ENCODE measurements at regions not wholly inside any gene's neighbourhood (a gene's known extent, or its start where the extent isn't known, plus 50 kb on each side); places are given as distances from the start of the nearest gene placed in this dataset.
"Not testable (repeated sequence)": the region's sequence is repeated elsewhere in the genome, so short reads cannot be mapped to it uniquely, and the experiment has no call there.

GRCh38 chr20:30288346-30288745, 969.1 kb upstream of the DEFB115 start:
- TF ChIP-seq CTCF (IDR thresholded peaks at IDR 0.05; ENCODE audit: partially characterized antibody, unreplicated experiment), result no peak
- Mint-ChIP-seq H3K36me3 (ENCODE audit: unreplicated experiment) (peaks cover 4% of the 10 kb centered on the region), H3K4me3 (ENCODE audit: unreplicated experiment) (no peak overlapping the region), H3K4me1 (ENCODE audit: low read depth, unreplicated experiment) (peaks cover 14% of the 10 kb centered on the region), H3K27ac (ENCODE audit: unreplicated experiment) (no peak overlapping the region), H3K27me3 (ENCODE audit: unreplicated experiment) (peaks cover 16% of the 10 kb centered on the region), H3K9me3 (ENCODE audit: unreplicated experiment) (peaks cover 15% of the 10 kb centered on the region)
- DNase-seq, result no peak

GRCh38 chr20:30289049-30289448, 968.4 kb upstream of the DEFB115 start:
- not testable (repeated sequence) for DNase-seq; H3K36me3 Mint-ChIP-seq (ENCODE audit: unreplicated experiment)
- Mint-ChIP-seq H3K4me1 (ENCODE audit: low read depth, unreplicated experiment) (peaks cover 14% of the 10 kb centered on the region), H3K27ac (ENCODE audit: unreplicated experiment) (peak overlapping the region; percentile 82), H3K4me3 (ENCODE audit: unreplicated experiment) (peak overlapping the region; percentile 63), H3K9me3 (ENCODE audit: unreplicated experiment) (peaks cover 13% of the 10 kb centered on the region), H3K27me3 (ENCODE audit: unreplicated experiment) (peaks cover 13% of the 10 kb centered on the region)

GRCh38 chr20:30289711-30290141, 967.7 kb upstream of the DEFB115 start:
- Mint-ChIP-seq H3K27me3 (ENCODE audit: unreplicated experiment) (peaks cover 11% of the 10 kb centered on the region), H3K9me3 (ENCODE audit: unreplicated experiment) (peaks cover 13% of the 10 kb centered on the region), H3K4me3 (ENCODE audit: unreplicated experiment) (peak overlapping the region; percentile 47), H3K27ac (ENCODE audit: unreplicated experiment) (peak overlapping the region; percentile 30), H3K4me1 (ENCODE audit: low read depth, unreplicated experiment) (peaks cover 14% of the 10 kb centered on the region)
- not testable (repeated sequence) for DNase-seq; H3K36me3 Mint-ChIP-seq (ENCODE audit: unreplicated experiment)

- DNase-seq, result peak; percentile 76
- H3K27me3 Mint-ChIP-seq (ENCODE audit: unreplicated experiment), result peaks cover 11% of the 10 kb centered on the region
- peak overlapping the region; percentile 47 for H3K4me3 Mint-ChIP-seq (ENCODE audit: unreplicated experiment)
- peaks cover 14% of the 10 kb centered on the region for H3K4me1 Mint-ChIP-seq (ENCODE audit: low read depth, unreplicated experiment)
- peaks cover 13% of the 10 kb centered on the region for H3K9me3 Mint-ChIP-seq (ENCODE audit: unreplicated experiment)
- H3K36me3 Mint-ChIP-seq (ENCODE audit: unreplicated experiment), result not testable (repeated sequence)
- peak overlapping the region; percentile 30 for H3K27ac Mint-ChIP-seq (ENCODE audit: unreplicated experiment)
Measured at GRCh38 chr20:30290361-30291063, 967.0 kb upstream of the DEFB115 start.

DNA sequence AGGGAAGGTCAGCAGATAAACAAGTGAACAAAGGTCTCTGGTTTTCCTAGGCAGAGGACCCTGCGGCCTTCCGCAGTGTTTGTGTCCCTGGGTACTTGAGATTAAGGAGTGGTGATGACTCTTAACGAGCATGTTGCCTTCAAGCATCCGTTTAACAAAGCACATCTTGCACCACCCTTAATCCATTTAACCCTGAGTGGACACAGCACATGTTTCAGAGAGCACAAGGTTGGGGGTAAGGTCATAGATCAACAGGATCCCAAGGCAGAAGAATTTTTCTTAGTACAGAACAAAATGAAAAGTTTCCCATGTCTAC, 966.4 kb upstream of the DEFB115 start:
- Mint-ChIP-seq H3K4me1 (ENCODE audit: low read depth, unreplicated experiment) (peaks cover 14% of the 10 kb centered on the region), H3K27ac (ENCODE audit: unreplicated experiment) (peak overlapping the region; percentile 11)
- H3K4me3 Mint-ChIP-seq (ENCODE audit: unreplicated experiment); H3K27me3 Mint-ChIP-seq (ENCODE audit: unreplicated experiment); H3K9me3 Mint-ChIP-seq (ENCODE audit: unreplicated experiment); H3K36me3 Mint-ChIP-seq (ENCODE audit: unreplicated experiment); DNase-seq: not testable (repeated sequence)

DNA sequence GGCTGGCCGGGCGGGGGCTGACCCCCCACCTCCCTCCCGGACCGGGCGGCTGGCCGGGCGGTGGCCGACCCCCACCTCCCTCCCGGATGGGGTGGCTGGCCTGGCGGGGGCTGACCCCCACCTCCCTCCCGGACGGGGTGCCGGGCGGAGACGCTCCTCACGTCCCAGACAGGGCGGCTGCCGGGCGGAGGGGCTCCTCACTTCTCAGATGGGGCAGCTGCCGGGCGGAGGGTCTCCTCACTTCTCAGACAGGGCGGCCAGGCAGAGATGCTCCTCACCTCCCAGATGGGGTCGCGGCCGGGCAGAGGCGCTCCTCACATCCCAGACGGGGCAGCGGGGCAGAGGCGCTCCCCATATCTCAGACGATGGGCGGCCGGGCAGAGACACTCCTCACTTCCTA, 965.8 kb upstream of the DEFB115 start:
- H3K27ac Mint-ChIP-seq (ENCODE audit: unreplicated experiment); H3K36me3 Mint-ChIP-seq (ENCODE audit: unreplicated experiment); H3K27me3 Mint-ChIP-seq (ENCODE audit: unreplicated experiment); H3K4me3 Mint-ChIP-seq (ENCODE audit: unreplicated experiment); H3K9me3 Mint-ChIP-seq (ENCODE audit: unreplicated experiment); DNase-seq: not testable (repeated sequence)
- H3K4me1 Mint-ChIP-seq (ENCODE audit: low read depth, unreplicated experiment), result peaks cover 14% of the 10 kb centered on the region

DNA sequence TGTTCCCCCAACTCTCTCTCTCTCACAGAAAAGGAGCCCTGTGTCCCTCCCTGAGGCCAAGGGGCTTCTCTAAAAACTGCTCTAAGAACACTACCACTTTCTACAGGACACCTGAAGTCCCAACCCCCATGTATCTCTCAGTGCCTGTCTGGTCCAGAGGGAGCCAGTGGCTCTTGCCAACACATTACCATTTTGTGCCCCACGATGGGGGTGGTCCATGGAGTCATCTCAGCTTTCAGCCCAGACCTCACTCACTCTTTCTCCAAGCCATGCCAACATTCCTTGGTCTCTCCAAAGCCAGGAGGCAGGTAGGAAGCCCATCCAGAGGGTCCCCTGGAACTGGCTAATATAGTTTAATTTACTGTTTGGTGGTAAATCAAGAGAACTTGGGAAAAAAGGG, 962.1 kb upstream of the DEFB115 start:
- not testable (repeated sequence) for H3K36me3 Mint-ChIP-seq (ENCODE audit: unreplicated experiment); H3K27me3 Mint-ChIP-seq (ENCODE audit: unreplicated experiment); H3K4me3 Mint-ChIP-seq (ENCODE audit: unreplicated experiment); H3K27ac Mint-ChIP-seq (ENCODE audit: unreplicated experiment); H3K4me1 Mint-ChIP-seq (ENCODE audit: low read depth, unreplicated experiment); H3K9me3 Mint-ChIP-seq (ENCODE audit: unreplicated experiment); DNase-seq

DNA sequence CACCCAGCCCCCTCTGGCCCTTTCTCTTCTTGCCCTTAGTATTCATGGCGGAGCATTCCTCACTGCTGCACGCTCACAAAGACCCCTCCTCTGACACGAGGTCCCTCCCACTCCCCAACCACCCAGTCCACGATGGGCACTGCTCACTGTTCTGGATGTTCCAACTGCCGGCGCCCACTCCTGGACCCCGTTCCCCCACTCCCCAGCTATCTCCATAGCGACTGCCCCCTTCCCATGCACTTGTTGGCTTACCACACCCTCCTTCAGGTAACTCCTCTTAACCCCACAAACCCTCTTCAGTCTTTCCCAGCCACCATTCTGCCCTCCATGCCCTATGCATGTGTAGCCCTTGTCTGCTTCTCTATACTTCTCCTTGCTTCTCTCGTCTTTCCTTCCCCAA, 961.5 kb upstream of the DEFB115 start:
- not testable (repeated sequence) for H3K27ac Mint-ChIP-seq (ENCODE audit: unreplicated experiment); DNase-seq; H3K9me3 Mint-ChIP-seq (ENCODE audit: unreplicated experiment); H3K4me3 Mint-ChIP-seq (ENCODE audit: unreplicated experiment); H3K4me1 Mint-ChIP-seq (ENCODE audit: low read depth, unreplicated experiment); H3K27me3 Mint-ChIP-seq (ENCODE audit: unreplicated experiment); H3K36me3 Mint-ChIP-seq (ENCODE audit: unreplicated experiment)

DNA sequence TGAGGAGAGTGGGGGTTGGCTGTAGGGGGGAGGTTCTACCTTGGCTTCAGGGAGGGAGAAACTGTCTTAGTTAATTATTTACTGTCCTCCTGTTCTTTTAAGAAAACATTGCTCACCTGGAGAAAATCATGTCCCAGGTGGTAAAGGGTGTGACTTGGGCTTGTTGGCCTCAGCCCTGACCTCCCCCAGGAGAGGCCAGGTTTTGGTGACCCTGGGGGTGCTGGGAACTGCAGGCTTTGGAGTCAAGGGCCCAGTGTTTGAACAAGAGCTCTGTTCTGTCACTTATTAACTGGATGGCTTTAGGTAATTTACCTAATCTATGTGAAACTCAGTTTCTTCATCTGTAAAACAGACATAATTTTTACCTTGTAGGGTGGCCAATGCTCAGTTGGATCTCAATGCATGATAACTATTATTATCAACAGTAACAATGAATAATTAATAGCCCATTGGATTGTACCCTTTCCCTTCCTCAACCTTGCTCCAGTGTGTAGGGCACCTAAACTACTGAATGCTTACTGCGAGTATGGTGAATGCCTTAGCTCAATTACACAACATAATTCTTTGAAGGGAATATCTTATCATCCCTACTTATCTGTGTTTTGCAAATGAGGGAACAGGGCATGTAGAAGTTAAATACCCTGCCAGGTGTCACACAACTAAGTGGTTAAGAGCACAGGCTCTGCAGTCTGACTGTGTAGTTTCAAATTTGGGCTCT, 959.4 kb upstream of the DEFB115 start:
- not testable (repeated sequence) for H3K4me1 Mint-ChIP-seq (ENCODE audit: low read depth, unreplicated experiment); DNase-seq; H3K27ac Mint-ChIP-seq (ENCODE audit: unreplicated experiment); H3K4me3 Mint-ChIP-seq (ENCODE audit: unreplicated experiment); H3K9me3 Mint-ChIP-seq (ENCODE audit: unreplicated experiment); H3K27me3 Mint-ChIP-seq (ENCODE audit: unreplicated experiment); H3K36me3 Mint-ChIP-seq (ENCODE audit: unreplicated experiment)

- not testable (repeated sequence) for H3K27me3 Mint-ChIP-seq (ENCODE audit: unreplicated experiment); H3K4me1 Mint-ChIP-seq (ENCODE audit: low read depth, unreplicated experiment); H3K9me3 Mint-ChIP-seq (ENCODE audit: unreplicated experiment); H3K27ac Mint-ChIP-seq (ENCODE audit: unreplicated experiment); H3K36me3 Mint-ChIP-seq (ENCODE audit: unreplicated experiment)
- DNase-seq, result peak; percentile 78
- H3K4me3 Mint-ChIP-seq (ENCODE audit: unreplicated experiment), result peak overlapping the region; percentile 77
Measured at GRCh38 chr20:30300220-30300642, 957.2 kb upstream of the DEFB115 start.

DNA sequence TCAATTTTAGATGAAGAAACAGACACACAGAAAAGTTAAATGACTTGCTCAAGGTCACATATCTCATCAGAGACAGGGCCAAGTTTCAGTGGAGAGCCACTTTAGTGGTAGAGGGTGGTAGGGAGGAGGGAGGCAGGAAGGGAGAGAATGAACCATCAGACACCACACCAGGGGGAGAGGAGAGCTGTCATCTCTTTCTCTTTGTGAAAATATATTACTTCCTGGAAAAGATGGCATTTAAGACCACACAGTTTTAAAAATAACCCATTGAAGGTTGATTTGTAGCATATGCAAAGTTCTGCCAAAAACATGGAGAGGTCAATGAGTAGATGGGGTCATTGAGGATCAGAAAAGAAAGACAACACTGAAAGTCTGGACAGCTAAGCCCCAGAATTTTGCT, 954.7 kb upstream of the DEFB115 start:
- not testable (repeated sequence) for H3K27me3 Mint-ChIP-seq (ENCODE audit: unreplicated experiment); H3K9me3 Mint-ChIP-seq (ENCODE audit: unreplicated experiment); H3K27ac Mint-ChIP-seq (ENCODE audit: unreplicated experiment)

More for the DNA sequence above, 954.7 kb upstream of the DEFB115 start:
- not testable (repeated sequence) for H3K4me1 Mint-ChIP-seq (ENCODE audit: low read depth, unreplicated experiment); H3K4me3 Mint-ChIP-seq (ENCODE audit: unreplicated experiment); DNase-seq; H3K36me3 Mint-ChIP-seq (ENCODE audit: unreplicated experiment)

Measured in glutamatergic neuron (in vitro differentiated cells).